Psoas muscle (tissue), 7 donors: ENCODE measurements at regions not wholly inside any gene's neighbourhood (a gene's known extent, or its start where the extent isn't known, plus 50 kb on each side); places are given as distances from the start of the nearest gene placed in this dataset.

Source experiments
- ATAC-seq, 4 donors: fragments of 200-7000 bp; cut with Tn5 transposase; one replicate each; pipeline ENCODE4 v1.9.1; 2020; ENCODE audit warnings: moderate library complexity in 3 of 4, mild to moderate bottlenecking in 2 of 4
- DNase-seq, 2 donors: peaks; one replicate each; pipeline ENCODE4 v3.0.0-alpha.2; 2020
- H3K27ac ChIP-seq: fragments of 200-600 bp; one replicate; pipeline ENCODE4 v1.8.0; 2022
- H3K27me3 ChIP-seq, 3 donors: fragments of 200-600 bp in 1 of 3; one replicate each; pipeline versions ENCODE4 v1.6.1 to v1.8.0; 2013 to 2022; ENCODE audit warnings: low read length in 2 of 3, mild to moderate bottlenecking in 2 of 3, moderate library complexity in 1 of 3; ENCODE audit not compliant: insufficient read depth in 3 of 3
- H3K36me3 ChIP-seq, 2 donors: fragments of 200-600 bp in 1 of 2; one replicate each; pipeline versions ENCODE4 v1.6.1 to v1.8.0; 2013 to 2022; ENCODE audit warnings: low read depth in 1 of 2, mild to moderate bottlenecking in 1 of 2, moderate library complexity in 1 of 2; ENCODE audit not compliant: insufficient read depth in 1 of 2
- H3K4me1 ChIP-seq: fragments of 200-600 bp; one replicate; pipeline ENCODE4 v1.8.0; 2022
- H3K4me3 ChIP-seq: fragments of 200-600 bp; one replicate; pipeline ENCODE4 v1.8.0; 2022; ENCODE audit warnings: mild to moderate bottlenecking
- H3K9me3 ChIP-seq: fragments of 200-600 bp; one replicate; pipeline ENCODE4 v1.8.0; 2022
- CTCF ChIP-seq: fragments of 200-600 bp; IDR thresholded peaks from one replicate; pipeline ENCODE4 v1.8.0; 2022; ENCODE audit warnings: antibody characterized with exemption
- WGBS, 3 donors: extraction: QIAGEN DNeasy Blood & Tissue Kit; methylation state at CpG; one replicate each; pipeline versions ENCODE4 v1.1.6 to v1.1.7; 2013; 5-methylcytosine and 5-hydroxymethylcytosine counted together
- intact Hi-C, 2 donors: fragments of 100-400 bp; cut with DNase I; formaldehyde crosslinking; loops; one replicate each; pipeline versions ENCODE4 v1.11.0 to v1.14.2; 2022
- donor health status: healthy with polysubstance abuse.
- donor health status: DM: no; HTN: no; CAD: no; lungs with moderate emphysema.
- donor health status: Bipolar disorder and iron deficiency.
- donor health status: healthy.
- donor health status: DM: yes; HTN: yes; CAD: no.
- donor health status: DM: no; HTN: no; CAD: no.
- donor health status: DM: yes; HTN: yes; CAD: no.

- no peak for DNase-seq
- H3K4me3 ChIP-seq, result no peak overlapping the region
- H3K27ac ChIP-seq, result no peak overlapping the region
- intact Hi-C loops, result no loop called here
- 28 to 44% (median 34%) methylated on average over 7 of the region's 7 CpGs for whole genome bisulfite sequencing, 3 donors
- no peak for ATAC-seq
- no peaks in the 10 kb centered on the region for H3K27me3 ChIP-seq
- no peaks in the 10 kb centered on the region for H3K36me3 ChIP-seq
- no peaks in the 10 kb centered on the region for H3K4me1 ChIP-seq
- no peaks in the 10 kb centered on the region for H3K9me3 ChIP-seq
- TF ChIP-seq CTCF, result no peak
Observed at GRCh38 chr2:4085186-4085585, 381.8 kb downstream of the DCDC2C start.

GRCh38 chr2:4090668-4091630, 387.6 kb downstream of the DCDC2C start:
- intact Hi-C loops, result no loop called here
- Histone ChIP-seq H3K4me3 (no peak overlapping the region), H3K36me3 (no peaks in the 10 kb centered on the region), H3K27me3 (no peaks in the 10 kb centered on the region), H3K4me1 (no peaks in the 10 kb centered on the region), H3K9me3 (no peaks in the 10 kb centered on the region), H3K27ac (no peak overlapping the region)
- no peak for ATAC-seq
- DNase-seq, result no peak
- 45 to 54% (median 52%) methylated on average over 14 of the region's 14 CpGs for WGBS, 3 donors
- TF ChIP-seq CTCF, result no peak

GRCh38 chr2:4091869-4092268, 388.5 kb downstream of the DCDC2C start:
- Histone ChIP-seq H3K4me3 (no peak overlapping the region), H3K27ac (no peak overlapping the region), H3K9me3 (no peaks in the 10 kb centered on the region), H3K4me1 (no peaks in the 10 kb centered on the region), H3K36me3 (no peaks in the 10 kb centered on the region), H3K27me3 (no peaks in the 10 kb centered on the region)
- WGBS, 3 donors, result 76 to 97% (median 94%) methylated on average over 3 of the region's 3 CpGs
- DNase-seq, result no peak
- TF ChIP-seq CTCF, result no peak
- intact Hi-C loops, result no loop called here
- ATAC-seq, result no peak

- TF ChIP-seq CTCF, result no peak
- no peaks in the 10 kb centered on the region for H3K9me3 ChIP-seq
- H3K36me3 ChIP-seq, result no peaks in the 10 kb centered on the region
- ATAC-seq, result no peak
- no peak overlapping the region for H3K4me3 ChIP-seq
- 92 to 94% (median 92%) methylated on average over 8 of the region's 8 CpGs for WGBS, 3 donors
- no peak overlapping the region for H3K27ac ChIP-seq
- H3K4me1 ChIP-seq, result no peaks in the 10 kb centered on the region
- intact Hi-C loops, result no loop called here
- H3K27me3 ChIP-seq, result no peaks in the 10 kb centered on the region
- DNase-seq, result no peak
Observed at GRCh38 chr2:4094743-4095142, 391.4 kb downstream of the DCDC2C start.
